ENCODE measurements at regions not wholly inside any gene's neighbourhood (a gene's known extent, or its start where the extent isn't known, plus 50 kb on each side); places are given as distances from the start of the nearest gene placed in this dataset.

DNA sequence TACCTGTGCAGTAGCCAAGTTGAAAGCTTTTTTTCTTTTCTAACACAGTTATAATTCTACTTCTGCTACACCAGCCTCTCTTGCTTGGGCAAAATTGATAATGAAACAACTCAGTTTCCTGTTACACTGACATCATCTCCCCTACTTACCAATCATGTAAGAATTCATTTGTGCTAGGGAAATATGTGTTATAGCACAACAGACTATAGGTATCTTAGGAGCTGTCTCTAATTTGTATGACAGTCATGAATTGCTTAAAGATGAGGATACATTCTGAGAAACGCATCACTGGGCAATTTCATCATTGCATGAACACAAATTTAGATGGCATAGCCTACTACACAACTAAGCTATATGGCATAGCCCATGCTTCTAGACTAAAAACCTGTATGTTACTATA lies 246.3 kb upstream of the ANKRD50 start:
- TF ChIP-seq, protein P1, sequence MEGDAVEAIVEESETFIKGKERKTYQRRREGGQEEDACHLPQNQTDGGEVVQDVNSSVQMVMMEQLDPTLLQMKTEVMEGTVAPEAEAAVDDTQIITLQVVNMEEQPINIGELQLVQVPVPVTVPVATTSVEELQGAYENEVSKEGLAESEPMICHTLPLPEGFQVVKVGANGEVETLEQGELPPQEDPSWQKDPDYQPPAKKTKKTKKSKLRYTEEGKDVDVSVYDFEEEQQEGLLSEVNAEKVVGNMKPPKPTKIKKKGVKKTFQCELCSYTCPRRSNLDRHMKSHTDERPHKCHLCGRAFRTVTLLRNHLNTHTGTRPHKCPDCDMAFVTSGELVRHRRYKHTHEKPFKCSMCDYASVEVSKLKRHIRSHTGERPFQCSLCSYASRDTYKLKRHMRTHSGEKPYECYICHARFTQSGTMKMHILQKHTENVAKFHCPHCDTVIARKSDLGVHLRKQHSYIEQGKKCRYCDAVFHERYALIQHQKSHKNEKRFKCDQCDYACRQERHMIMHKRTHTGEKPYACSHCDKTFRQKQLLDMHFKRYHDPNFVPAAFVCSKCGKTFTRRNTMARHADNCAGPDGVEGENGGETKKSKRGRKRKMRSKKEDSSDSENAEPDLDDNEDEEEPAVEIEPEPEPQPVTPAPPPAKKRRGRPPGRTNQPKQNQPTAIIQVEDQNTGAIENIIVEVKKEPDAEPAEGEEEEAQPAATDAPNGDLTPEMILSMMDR (IDR thresholded peaks at IDR 0.05 in 2 of 3, conservative IDR thresholded peaks at IDR 0.05 in 1 of 3; ENCODE audit: control insufficient read depth in 2 of 3, extremely low read depth in 1 of 3, insufficient read depth in 1 of 3, low read depth in 3 of 3, low read length in 3 of 3): no peak
- TF ChIP-seq EZH2 (IDR thresholded peaks at IDR 0.05; ENCODE audit: borderline replicate concordance, control insufficient read depth, low read depth, low read length): no peak
- TF ChIP-seq ZNF384 (IDR thresholded peaks at IDR 0.05; ENCODE audit: borderline replicate concordance, low read depth, low read length): no peak

Measured in GM12878 (cell line).